ENCODE measurements at regions not wholly inside any gene's neighbourhood (a gene's known extent, or its start where the extent isn't known, plus 50 kb on each side); places are given as distances from the start of the nearest gene placed in this dataset.

DNA sequence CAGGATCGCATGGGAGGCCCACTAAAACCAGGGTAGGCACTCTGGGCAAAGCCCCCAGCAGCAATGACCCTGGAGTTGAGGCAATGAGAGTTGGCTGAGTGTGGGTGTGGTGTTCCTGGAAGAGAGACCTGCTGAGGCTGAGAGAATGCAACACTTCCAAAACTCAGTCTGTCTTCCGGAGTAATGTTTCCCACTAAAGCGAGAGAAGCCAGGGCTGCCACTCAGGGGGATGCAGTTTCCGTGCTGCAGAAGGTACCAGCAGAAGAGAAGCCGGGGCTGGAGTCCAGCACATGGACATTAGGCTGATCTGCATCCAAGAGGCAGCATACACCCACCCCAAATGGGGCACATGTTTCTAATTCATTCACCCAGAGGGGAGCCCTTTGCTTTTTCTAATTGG is 127.2 kb upstream of the ARHGAP28 start:
- TF ChIP-seq, protein P1, sequence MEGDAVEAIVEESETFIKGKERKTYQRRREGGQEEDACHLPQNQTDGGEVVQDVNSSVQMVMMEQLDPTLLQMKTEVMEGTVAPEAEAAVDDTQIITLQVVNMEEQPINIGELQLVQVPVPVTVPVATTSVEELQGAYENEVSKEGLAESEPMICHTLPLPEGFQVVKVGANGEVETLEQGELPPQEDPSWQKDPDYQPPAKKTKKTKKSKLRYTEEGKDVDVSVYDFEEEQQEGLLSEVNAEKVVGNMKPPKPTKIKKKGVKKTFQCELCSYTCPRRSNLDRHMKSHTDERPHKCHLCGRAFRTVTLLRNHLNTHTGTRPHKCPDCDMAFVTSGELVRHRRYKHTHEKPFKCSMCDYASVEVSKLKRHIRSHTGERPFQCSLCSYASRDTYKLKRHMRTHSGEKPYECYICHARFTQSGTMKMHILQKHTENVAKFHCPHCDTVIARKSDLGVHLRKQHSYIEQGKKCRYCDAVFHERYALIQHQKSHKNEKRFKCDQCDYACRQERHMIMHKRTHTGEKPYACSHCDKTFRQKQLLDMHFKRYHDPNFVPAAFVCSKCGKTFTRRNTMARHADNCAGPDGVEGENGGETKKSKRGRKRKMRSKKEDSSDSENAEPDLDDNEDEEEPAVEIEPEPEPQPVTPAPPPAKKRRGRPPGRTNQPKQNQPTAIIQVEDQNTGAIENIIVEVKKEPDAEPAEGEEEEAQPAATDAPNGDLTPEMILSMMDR (IDR thresholded peaks at IDR 0.05 in 4 of 5, conservative IDR thresholded peaks at IDR 0.05 in 1 of 5): no peak
- no peak for TF ChIP-seq POLR2A (IDR thresholded peaks at IDR 0.05)

All from gastrocnemius medialis (tissue), 4 donors.